Upper lobe of right lung (tissue), 1 donor: ENCODE measurements at regions not wholly inside any gene's neighbourhood (a gene's known extent, or its start where the extent isn't known, plus 50 kb on each side); places are given as distances from the start of the nearest gene placed in this dataset.

ENCODE experiments used
- ATAC-seq: fragments of 200-7000 bp; cut with Tn5 transposase; one replicate; pipeline ENCODE4 v1.9.1; 2020; ENCODE audit warnings: mild to moderate bottlenecking, moderate library complexity
- DNase-seq: peaks from one replicate; pipeline ENCODE4 v3.0.0-alpha.2; 2020
- H3K27ac ChIP-seq: fragments of 200-600 bp; one replicate; pipeline ENCODE4 v1.8.0; 2022
- H3K27me3 ChIP-seq: fragments of 200-600 bp; one replicate; pipeline ENCODE4 v1.8.0; 2022; ENCODE audit warnings: mild to moderate bottlenecking
- H3K36me3 ChIP-seq: fragments of 200-600 bp; one replicate; pipeline ENCODE4 v1.8.0; 2022
- H3K4me1 ChIP-seq: fragments of 200-600 bp; one replicate; pipeline ENCODE4 v1.8.0; 2022
- H3K4me3 ChIP-seq: fragments of 200-600 bp; one replicate; pipeline ENCODE4 v1.8.0; 2022; ENCODE audit warnings: mild to moderate bottlenecking
- H3K9me3 ChIP-seq: fragments of 200-600 bp; one replicate; pipeline ENCODE4 v1.8.0; 2022
- intact Hi-C: fragments of 100-400 bp; cut with DNase I; formaldehyde crosslinking; loops from one replicate; pipeline ENCODE4 v1.11.0; 2022
- TF ChIP-seq, protein P1 (sequence below): fragments of 200-600 bp; IDR thresholded peaks from one replicate; pipeline ENCODE4 v1.8.0; 2022; ENCODE audit warnings: antibody characterized with exemption
- donor health status: DM: no; HTN: yes; CAD: no; lungs with severe emphysema.

GRCh38 chr7:38002689-38003088 is 82.2 kb downstream of the EPDR1 start:
- Histone ChIP-seq H3K4me3 (no peak overlapping the region), H3K36me3 (no peaks in the 10 kb centered on the region), H3K27ac (no peak overlapping the region), H3K27me3 (no peaks in the 10 kb centered on the region), H3K9me3 (no peaks in the 10 kb centered on the region), H3K4me1 (peaks cover 18% of the 10 kb centered on the region)
- TF ChIP-seq, protein P1, sequence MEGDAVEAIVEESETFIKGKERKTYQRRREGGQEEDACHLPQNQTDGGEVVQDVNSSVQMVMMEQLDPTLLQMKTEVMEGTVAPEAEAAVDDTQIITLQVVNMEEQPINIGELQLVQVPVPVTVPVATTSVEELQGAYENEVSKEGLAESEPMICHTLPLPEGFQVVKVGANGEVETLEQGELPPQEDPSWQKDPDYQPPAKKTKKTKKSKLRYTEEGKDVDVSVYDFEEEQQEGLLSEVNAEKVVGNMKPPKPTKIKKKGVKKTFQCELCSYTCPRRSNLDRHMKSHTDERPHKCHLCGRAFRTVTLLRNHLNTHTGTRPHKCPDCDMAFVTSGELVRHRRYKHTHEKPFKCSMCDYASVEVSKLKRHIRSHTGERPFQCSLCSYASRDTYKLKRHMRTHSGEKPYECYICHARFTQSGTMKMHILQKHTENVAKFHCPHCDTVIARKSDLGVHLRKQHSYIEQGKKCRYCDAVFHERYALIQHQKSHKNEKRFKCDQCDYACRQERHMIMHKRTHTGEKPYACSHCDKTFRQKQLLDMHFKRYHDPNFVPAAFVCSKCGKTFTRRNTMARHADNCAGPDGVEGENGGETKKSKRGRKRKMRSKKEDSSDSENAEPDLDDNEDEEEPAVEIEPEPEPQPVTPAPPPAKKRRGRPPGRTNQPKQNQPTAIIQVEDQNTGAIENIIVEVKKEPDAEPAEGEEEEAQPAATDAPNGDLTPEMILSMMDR, result no peak
- DNase-seq (no peak), ATAC-seq (no peak)
- intact Hi-C loops, result no loop called here

GRCh38 chr7:38006559-38006958 is 86.1 kb downstream of the EPDR1 start:
- Histone ChIP-seq H3K4me3 (no peak overlapping the region), H3K9me3 (no peaks in the 10 kb centered on the region), H3K27ac (no peak overlapping the region), H3K4me1 (no peaks in the 10 kb centered on the region), H3K27me3 (no peaks in the 10 kb centered on the region), H3K36me3 (no peaks in the 10 kb centered on the region)
- intact Hi-C loops, result no loop called here
- TF ChIP-seq, protein P1, result no peak
- DNase-seq, result no peak
- ATAC-seq, result no peak

GRCh38 chr7:38007096-38007495 is 86.7 kb downstream of the EPDR1 start:
- H3K9me3 ChIP-seq, result no peaks in the 10 kb centered on the region
- ATAC-seq, result no peak
- DNase-seq, result no peak
- H3K27ac ChIP-seq, result no peak overlapping the region
- no peaks in the 10 kb centered on the region for H3K27me3 ChIP-seq
- H3K4me1 ChIP-seq, result no peaks in the 10 kb centered on the region
- intact Hi-C loops, result no loop called here
- no peak overlapping the region for H3K4me3 ChIP-seq
- no peaks in the 10 kb centered on the region for H3K36me3 ChIP-seq
- TF ChIP-seq, protein P1, result no peak

GRCh38 chr7:38013246-38013645 is 92.8 kb downstream of the EPDR1 start:
- no peak overlapping the region for H3K27ac ChIP-seq
- no peaks in the 10 kb centered on the region for H3K4me1 ChIP-seq
- no peaks in the 10 kb centered on the region for H3K27me3 ChIP-seq
- TF ChIP-seq, protein P1, result no peak
- H3K9me3 ChIP-seq, result no peaks in the 10 kb centered on the region
- H3K4me3 ChIP-seq, result no peak overlapping the region
- no peak for DNase-seq
- no peaks in the 10 kb centered on the region for H3K36me3 ChIP-seq
- intact Hi-C loops, result no loop called here
- ATAC-seq, result no peak

DNA sequence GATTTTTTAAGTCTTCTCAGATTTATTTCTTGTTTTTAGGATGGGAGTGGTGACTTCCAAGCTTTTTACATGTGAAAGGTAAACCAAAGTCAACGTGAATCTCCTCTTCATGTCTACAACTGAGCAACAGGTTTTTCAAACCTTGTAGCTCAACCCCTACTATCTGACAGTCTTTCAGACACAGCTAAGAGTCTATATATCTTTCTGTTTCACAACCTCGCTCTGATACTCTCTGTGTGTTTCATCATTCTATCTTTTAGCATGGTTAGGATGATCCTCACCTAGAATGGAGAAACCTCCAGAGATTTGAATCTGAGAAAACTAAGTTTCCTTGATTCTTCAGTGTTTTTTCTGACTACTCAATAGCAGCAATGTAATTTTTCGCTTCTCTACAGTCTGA is 96.1 kb downstream of the EPDR1 start:
- ATAC-seq (no peak), DNase-seq (no peak)
- H3K27me3 ChIP-seq, result no peaks in the 10 kb centered on the region
- intact Hi-C loops, result no loop called here
- no peaks in the 10 kb centered on the region for H3K36me3 ChIP-seq
- H3K9me3 ChIP-seq, result no peaks in the 10 kb centered on the region
- H3K4me3 ChIP-seq, result no peak overlapping the region
- H3K27ac ChIP-seq, result no peak overlapping the region
- TF ChIP-seq, protein P1, result no peak
- no peaks in the 10 kb centered on the region for H3K4me1 ChIP-seq

- ATAC-seq (no peak), DNase-seq (no peak)
- TF ChIP-seq, protein P1, result no peak
- Histone ChIP-seq H3K27ac (no peak overlapping the region), H3K4me1 (no peaks in the 10 kb centered on the region), H3K27me3 (no peaks in the 10 kb centered on the region), H3K9me3 (no peaks in the 10 kb centered on the region), H3K36me3 (no peaks in the 10 kb centered on the region), H3K4me3 (no peak overlapping the region)
- intact Hi-C loops, result no loop called here
These were observed 96.9 kb downstream of the EPDR1 start for GRCh38 chr7:38017320-38017719.
